K562 (cell line): ENCODE measurements at regions not wholly inside any gene's neighbourhood (a gene's known extent, or its start where the extent isn't known, plus 50 kb on each side); places are given as distances from the start of the nearest gene placed in this dataset.
A peak's percentile ranks its signal among the peaks of the same experiment; 100 is the strongest.

Experiments used
- CBX2 ChIP-seq: fragments of 200-600 bp; sonication (generic); IDR thresholded peaks from one replicate; pipeline ENCODE4 v1.6.1; 2012; ENCODE audit warnings: mild to moderate bottlenecking, low read length, inconsistent platforms; ENCODE audit not compliant: insufficient read depth, poor library complexity, severe bottlenecking
- CSDE1 ChIP-seq, 2 experiments: fragments of 450-650 bp; IDR thresholded peaks; 2 replicates each; pipeline ENCODE4 v1.6.1; 2016; ENCODE audit warnings: mild to moderate bottlenecking in 1 of 2
- CUX1 ChIP-seq: fragments of 200-800 bp; sonication (Bioruptor generic); IDR thresholded peaks from 2 replicates; pipeline ENCODE4 v1.6.1; 2016; ENCODE audit warnings: missing genetic modification characterization, missing compliant biosample characterization
- FOXK2 ChIP-seq, 2 experiments: fragments of 450-650 bp; IDR thresholded peaks in 1 of 2; conservative IDR thresholded peaks in 1 of 2; 2 replicates each; pipeline ENCODE4 v1.6.1; 2016; ENCODE audit warnings: low read depth in 2 of 2, mild to moderate bottlenecking in 1 of 2
- FOXM1 ChIP-seq, 2 experiments: fragments of 450-650 bp in 1 of 2; sonication (generic) in 1 of 2; formaldehyde crosslinking in 1 of 2; IDR thresholded peaks; 2 replicates each; pipeline versions ENCODE4 v1.6.1 to v1.9.0; 2017 to 2022; ENCODE audit warnings: low read depth in 2 of 2, mild to moderate bottlenecking in 2 of 2, missing genetic modification reagents in 1 of 2, moderate library complexity in 1 of 2
- KAT2B ChIP-seq: IDR thresholded peaks from one replicate; pipeline ENCODE4 v1.6.1; 2012; ENCODE audit warnings: low read depth, mild to moderate bottlenecking, control low read depth, inconsistent platforms, low read length, moderate library complexity
- MGA ChIP-seq: fragments of 450-650 bp; IDR thresholded peaks from 2 replicates; pipeline ENCODE4 v1.6.1; 2016; ENCODE audit warnings: mild to moderate bottlenecking, moderate library complexity
- NR2F6 ChIP-seq: fragments of 450-650 bp; formaldehyde crosslinking; IDR thresholded peaks from 2 replicates; pipeline ENCODE4 v1.4.0; 2020; ENCODE audit warnings: mild to moderate bottlenecking
- SRSF9 ChIP-seq: fragments of 200-400 bp; formaldehyde crosslinking; IDR thresholded peaks from 2 replicates; pipeline ENCODE4 v1.6.1; 2017; ENCODE audit warnings: low read depth, low read length, borderline replicate concordance
- ZNF124 ChIP-seq: sonication (generic); formaldehyde crosslinking; IDR thresholded peaks from 2 replicates; pipeline ENCODE4 v1.8.1; 2022; ENCODE audit warnings: missing genetic modification reagents
- ZNF695 ChIP-seq: fragments of 450-650 bp; formaldehyde crosslinking; IDR thresholded peaks from 2 replicates; pipeline ENCODE4 v1.4.0; 2020; ENCODE audit warnings: mild to moderate bottlenecking, moderate library complexity

- TF ChIP-seq CUX1 (CRISPR knock-in tag) (no peak), ZNF124 (CRISPR knock-in tag) (no peak), SRSF9 (no peak), CBX2 (no peak), FOXM1 (IDR thresholded peaks at IDR 0.05; ENCODE audit: low read depth) (peak; percentile 49; the same call in 1 of the 2 replicates), FOXM1 (CRISPR knock-in tag; IDR thresholded peaks at IDR 0.05; ENCODE audit: low read depth) (no peak), FOXK2 (conservative IDR thresholded peaks at IDR 0.05 in 1 of 2, IDR thresholded peaks at IDR 0.05 in 1 of 2; ENCODE audit: low read depth in 2 of 2) (peak in 1 of 2 experiments; percentile 34; a peak in 2 of 4 replicates), CSDE1 (IDR thresholded peaks at IDR 0.05) (no peak), KAT2B (no peak), MGA (no peak), ZNF695 (CRISPR knock-in tag) (no peak), NR2F6 (CRISPR knock-in tag) (no peak)
Observed at GRCh38 chr5:135173662-135174290, 139.7 kb upstream of the PITX1 start (continued).
